Tibial artery (tissue), 4 donors: ENCODE measurements at regions not wholly inside any gene's neighbourhood (a gene's known extent, or its start where the extent isn't known, plus 50 kb on each side); places are given as distances from the start of the nearest gene placed in this dataset.

Experiments used
- DNase-seq, 2 donors: peaks; one replicate each; pipeline ENCODE4 v3.0.0-alpha.2; 2019
- H3K27ac ChIP-seq, 2 donors: fragments of 200-600 bp; sonication (generic) in 1 of 2; 1 replicate in 1 of 2; 2 replicates in 1 of 2; pipeline ENCODE4 v1.5.1; 2018 to 2019; ENCODE audit warnings: mild to moderate bottlenecking in 1 of 2
- H3K27me3 ChIP-seq, 2 donors: fragments of 200-600 bp; sonication (generic) in 1 of 2; one replicate each; pipeline versions ENCODE4 v1.5.1 to v1.6.0; 2016 to 2019
- H3K36me3 ChIP-seq, 3 donors: fragments of 200-600 bp; sonication (generic) in 2 of 3; one replicate each; pipeline ENCODE4 v1.5.1; 2016 to 2019; ENCODE audit warnings: mild to moderate bottlenecking in 2 of 3
- H3K4me1 ChIP-seq, 4 donors: fragments of 200-600 bp; sonication (generic) in 2 of 4; 1 replicate in 3 of 4; 2 replicates in 1 of 4; pipeline ENCODE4 v1.5.1; 2016 to 2019
- H3K4me3 ChIP-seq, 2 donors: fragments of 200-600 bp; sonication (generic) in 1 of 2; 1 replicate in 1 of 2; 2 replicates in 1 of 2; pipeline ENCODE4 v1.5.1; 2018 to 2019; ENCODE audit warnings: mild to moderate bottlenecking in 2 of 2
- H3K9me3 ChIP-seq, 3 donors: fragments of 200-600 bp; sonication (generic) in 1 of 3; one replicate each; pipeline ENCODE4 v1.5.1; 2016 to 2019
- CTCF ChIP-seq, 2 experiments: fragments of 200-600 bp in 1 of 2; fragments of 450-650 bp in 1 of 2; IDR thresholded peaks; one replicate each; pipeline ENCODE4 v1.5.1; 2017 to 2019; ENCODE audit warnings: antibody characterized with exemption in 2 of 2, mild to moderate bottlenecking in 1 of 2, moderate library complexity in 1 of 2
- intact Hi-C: fragments of 100-400 bp; cut with DNase I; formaldehyde crosslinking; loops from one replicate; pipeline ENCODE4 v1.15.0; 2023; ENCODE audit warnings: low total_unique reads

GRCh38 chr4:19631814-19632213, 619.9 kb upstream of the SLIT2 start:
- intact Hi-C loops, result no loop called here
- H3K27me3 ChIP-seq, result no peaks in the 10 kb centered on the region
- peaks cover 0 to 8% (median 0%) of the 10 kb centered on the region in 3 donors for H3K9me3 ChIP-seq
- no peak for DNase-seq
- H3K36me3 ChIP-seq, result no peaks in the 10 kb centered on the region
- no peak overlapping the region for H3K4me3 ChIP-seq
- H3K27ac ChIP-seq, result no peak overlapping the region
- H3K4me1 ChIP-seq, result peaks cover 0 to 5% (median 0%) of the 10 kb centered on the region in 4 donors
- no peak for TF ChIP-seq CTCF (IDR thresholded peaks at IDR 0.05)

GRCh38 chr4:19623866-19624265, 627.8 kb upstream of the SLIT2 start:
- Histone ChIP-seq H3K9me3 (peaks cover 0 to 4% (median 0%) of the 10 kb centered on the region in 3 donors), H3K36me3 (no peaks in the 10 kb centered on the region), H3K4me3 (no peak overlapping the region), H3K27me3 (no peaks in the 10 kb centered on the region), H3K4me1 (no peaks in the 10 kb centered on the region), H3K27ac (no peak overlapping the region)
- no peak for TF ChIP-seq CTCF (IDR thresholded peaks at IDR 0.05)
- no peak for DNase-seq
- intact Hi-C loops, result no loop called here

- Histone ChIP-seq H3K36me3 (no peaks in the 10 kb centered on the region), H3K4me3 (no peak overlapping the region), H3K27me3 (no peaks in the 10 kb centered on the region), H3K9me3 (no peaks in the 10 kb centered on the region), H3K4me1 (no peaks in the 10 kb centered on the region), H3K27ac (no peak overlapping the region)
- intact Hi-C loops, result no loop called here
- no peak for TF ChIP-seq CTCF (IDR thresholded peaks at IDR 0.05)
- DNase-seq, result no peak
Observed at GRCh38 chr4:19615086-19615689, 636.5 kb upstream of the SLIT2 start.

DNA sequence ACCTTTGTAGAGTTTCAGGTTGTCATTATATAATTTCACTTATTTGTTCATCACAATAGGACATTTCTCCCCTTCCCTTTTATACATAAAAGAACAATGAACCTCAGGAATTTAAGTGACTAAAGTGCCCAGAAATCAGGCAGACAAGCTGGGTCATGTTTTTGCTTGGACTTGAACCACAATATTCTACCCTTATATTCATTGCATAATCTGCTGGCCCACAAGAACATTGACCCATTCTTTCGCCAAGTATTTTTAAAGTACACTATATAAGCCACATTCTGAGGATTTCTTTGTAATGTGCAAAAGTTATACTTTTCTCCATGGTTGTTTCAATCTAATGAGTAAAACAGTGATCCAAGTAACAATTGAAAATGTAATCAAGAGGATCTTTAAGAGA, 637.5 kb upstream of the SLIT2 start:
- Histone ChIP-seq H3K27ac (no peak overlapping the region), H3K9me3 (no peaks in the 10 kb centered on the region), H3K4me1 (no peaks in the 10 kb centered on the region), H3K4me3 (no peak overlapping the region), H3K27me3 (no peaks in the 10 kb centered on the region), H3K36me3 (no peaks in the 10 kb centered on the region)
- DNase-seq, result no peak
- intact Hi-C loops, result no loop called here
- no peak for TF ChIP-seq CTCF (IDR thresholded peaks at IDR 0.05)

GRCh38 chr4:19596342-19596741, 655.4 kb upstream of the SLIT2 start:
- Histone ChIP-seq H3K4me3 (no peak overlapping the region), H3K9me3 (no peaks in the 10 kb centered on the region), H3K27me3 (no peaks in the 10 kb centered on the region), H3K27ac (no peak overlapping the region), H3K4me1 (no peaks in the 10 kb centered on the region), H3K36me3 (no peaks in the 10 kb centered on the region)
- intact Hi-C loops, result no loop called here
- DNase-seq, result no peak
- no peak for TF ChIP-seq CTCF (IDR thresholded peaks at IDR 0.05)

DNA sequence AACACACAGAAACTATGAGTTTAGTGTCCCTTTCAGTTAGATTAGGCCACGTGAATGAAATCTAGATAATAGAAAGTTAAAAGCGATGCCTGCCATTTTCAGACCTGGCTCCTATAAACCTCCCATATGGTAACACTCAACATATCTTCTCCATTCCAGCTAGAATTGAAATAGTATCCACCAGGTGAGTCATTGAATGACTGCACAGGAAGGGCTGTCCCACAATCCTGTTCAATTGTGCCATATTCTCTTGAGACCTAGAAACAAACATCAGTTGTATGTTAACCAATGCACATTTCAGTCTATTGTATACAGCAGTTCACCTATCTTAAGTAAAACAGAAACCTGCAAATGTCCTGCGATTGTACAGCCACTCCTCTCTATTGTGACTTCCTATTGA, 659.3 kb upstream of the SLIT2 start:
- H3K27me3 ChIP-seq, result no peaks in the 10 kb centered on the region
- no peak overlapping the region for H3K4me3 ChIP-seq
- intact Hi-C loops, result no loop called here
- H3K4me1 ChIP-seq, result no peaks in the 10 kb centered on the region
- no peak for DNase-seq
- H3K27ac ChIP-seq, result no peak overlapping the region
- no peaks in the 10 kb centered on the region for H3K9me3 ChIP-seq
- no peak for TF ChIP-seq CTCF (IDR thresholded peaks at IDR 0.05)
- H3K36me3 ChIP-seq, result no peaks in the 10 kb centered on the region
